ENCODE measurements at regions not wholly inside any gene's neighbourhood (a gene's known extent, or its start where the extent isn't known, plus 50 kb on each side); places are given as distances from the start of the nearest gene placed in this dataset.

DNA sequence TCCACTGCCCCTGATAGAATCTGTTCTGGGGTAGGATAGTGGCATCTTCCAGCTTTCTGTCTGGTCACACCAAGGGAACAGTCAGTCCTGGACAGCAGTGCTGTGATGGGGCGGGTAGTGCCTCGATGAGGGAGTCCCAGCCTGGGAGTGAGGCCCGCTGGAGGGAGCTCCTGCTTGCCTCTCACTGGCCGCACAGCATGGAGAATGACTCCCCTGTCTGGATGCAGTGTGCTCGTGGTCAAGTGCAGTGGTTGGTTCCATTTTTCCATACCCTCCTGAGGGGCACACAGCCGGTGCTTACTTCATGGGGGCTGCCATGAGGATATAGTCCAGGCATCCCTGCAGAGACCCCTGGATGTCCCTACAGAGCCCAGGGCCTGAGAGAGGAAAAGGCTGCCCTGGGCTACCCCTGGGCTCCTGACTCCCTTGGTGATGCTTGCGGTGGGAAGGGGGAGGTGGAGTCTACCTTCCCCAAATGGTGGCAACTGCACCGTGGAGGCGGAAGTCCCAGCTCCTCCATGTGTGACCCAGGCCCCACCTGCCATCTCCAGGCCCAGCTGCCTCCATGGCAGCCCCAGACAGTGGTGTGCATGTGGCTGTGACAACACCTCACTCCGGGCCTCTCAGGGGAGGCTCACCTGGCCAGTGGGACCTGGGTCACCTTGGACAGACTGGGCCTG, 212.5 kb downstream of the GLI2 start:
- no peak for DNase-seq (ENCODE audit: extremely low read depth, low read depth)

DNA sequence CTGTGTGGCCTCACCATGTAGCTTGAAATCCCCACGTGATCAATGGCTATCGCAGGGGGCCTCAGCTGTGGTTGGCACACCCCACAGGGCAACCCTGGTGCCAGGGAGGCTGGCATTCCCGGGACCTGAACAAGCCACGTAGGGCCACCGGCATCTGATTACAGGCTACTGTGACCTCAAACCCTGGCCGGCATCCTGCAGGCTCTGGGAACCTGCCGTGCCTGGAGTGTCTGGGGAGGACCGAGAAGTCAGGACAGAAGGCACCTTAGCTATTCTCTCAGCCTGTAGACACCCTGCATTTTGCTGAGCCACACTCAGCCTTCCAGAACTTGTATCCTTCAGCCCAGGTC, 213.0 kb downstream of the GLI2 start:
- DNase-seq (ENCODE audit: extremely low read depth, low read depth), result no peak

DNA sequence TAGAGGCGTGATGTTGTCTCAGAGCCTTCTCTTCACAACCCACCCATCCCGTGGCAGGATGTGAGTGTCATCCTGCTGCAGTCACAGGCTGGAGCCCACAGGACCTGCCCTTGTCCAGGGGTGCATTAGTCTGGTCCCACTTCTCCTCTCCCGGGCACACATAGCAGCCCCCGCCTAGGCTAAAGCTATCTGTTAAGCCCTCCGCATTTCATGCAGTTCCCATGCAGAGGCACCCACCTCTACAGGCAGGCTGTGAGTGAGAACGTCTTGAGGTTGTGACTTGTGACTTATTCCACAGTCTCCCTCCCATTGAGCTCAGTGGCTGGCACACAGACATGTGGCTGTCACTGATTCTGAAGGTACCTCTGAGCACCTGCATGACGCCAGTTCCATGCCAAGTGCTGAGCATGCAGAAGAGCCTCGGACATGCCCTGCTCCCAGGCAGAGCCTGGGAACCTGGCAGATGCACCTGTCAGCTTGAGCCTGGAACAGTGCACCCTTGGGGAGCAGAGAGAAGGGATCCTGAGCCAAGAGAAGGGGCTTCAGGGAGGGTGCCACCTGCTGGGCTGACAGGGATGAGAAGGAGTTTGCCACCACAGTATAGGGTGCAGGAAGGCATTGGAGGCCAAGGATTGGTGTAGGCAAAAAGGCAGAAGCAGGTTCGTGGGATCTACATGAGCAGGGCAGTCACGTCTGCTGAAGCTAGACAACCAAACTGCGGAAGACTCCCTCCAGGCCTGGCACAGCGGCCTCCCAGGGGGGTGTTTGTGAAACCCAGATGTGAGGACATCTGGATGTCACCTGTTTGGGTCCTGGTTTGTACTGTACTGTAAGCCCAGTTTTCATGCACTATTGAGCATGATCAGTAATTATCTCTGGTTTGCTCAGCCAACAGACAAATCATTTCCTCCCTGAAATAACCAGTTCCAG, 213.6 kb downstream of the GLI2 start:
- no peak for DNase-seq (ENCODE audit: extremely low read depth, low read depth)

DNA sequence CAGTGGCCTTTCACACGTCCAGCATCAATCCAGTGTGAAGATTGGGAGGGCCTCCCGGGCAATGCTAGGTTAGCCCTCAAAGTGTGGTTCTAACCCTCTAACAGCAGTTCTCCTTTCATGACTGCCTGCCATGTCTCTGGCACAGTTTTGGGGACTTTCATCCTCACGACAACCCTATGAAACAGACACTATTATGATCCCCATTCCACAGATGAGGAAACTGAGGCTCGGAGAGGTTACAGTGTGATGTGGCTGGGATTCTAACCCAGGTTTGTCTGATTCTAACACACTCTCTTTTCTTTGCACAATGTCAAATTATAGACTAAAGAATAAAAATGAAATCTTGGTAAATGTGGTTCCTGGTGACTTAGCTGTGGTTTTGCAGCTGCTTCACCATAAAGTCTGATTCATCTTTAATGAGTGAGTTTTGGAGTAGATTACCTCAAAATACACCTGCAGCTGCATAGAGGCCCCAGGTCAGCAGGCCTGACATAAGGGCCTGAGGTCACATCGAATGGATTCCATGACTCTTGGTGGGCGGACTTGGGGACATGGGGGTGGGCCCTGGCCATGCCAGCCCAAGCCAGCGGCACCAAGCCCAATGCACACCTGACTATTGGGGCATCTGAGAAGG, 214.4 kb downstream of the GLI2 start:
- DNase-seq (ENCODE audit: extremely low read depth, low read depth), result no peak

DNA sequence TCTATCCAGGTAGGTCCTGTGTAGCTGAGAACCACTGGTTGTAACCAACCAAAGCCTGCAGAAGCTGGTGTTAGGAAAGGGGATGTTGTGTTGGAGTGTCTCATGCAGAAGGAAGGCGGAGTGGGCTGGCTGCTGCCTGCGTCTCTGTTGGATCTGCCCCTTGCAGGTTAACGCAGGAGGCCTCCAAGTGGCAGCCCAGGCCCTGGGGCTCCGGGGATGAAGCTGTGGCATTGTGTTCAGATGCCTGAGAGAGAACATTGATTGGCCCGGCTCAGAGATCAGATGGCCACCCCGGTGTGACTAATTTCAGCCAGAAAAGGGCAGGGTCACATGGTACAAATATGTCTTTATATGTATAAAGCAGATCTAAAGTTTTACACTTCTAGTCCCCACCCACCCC, 216.0 kb downstream of the GLI2 start:
- DNase-seq (ENCODE audit: extremely low read depth, low read depth), result no peak

DNA sequence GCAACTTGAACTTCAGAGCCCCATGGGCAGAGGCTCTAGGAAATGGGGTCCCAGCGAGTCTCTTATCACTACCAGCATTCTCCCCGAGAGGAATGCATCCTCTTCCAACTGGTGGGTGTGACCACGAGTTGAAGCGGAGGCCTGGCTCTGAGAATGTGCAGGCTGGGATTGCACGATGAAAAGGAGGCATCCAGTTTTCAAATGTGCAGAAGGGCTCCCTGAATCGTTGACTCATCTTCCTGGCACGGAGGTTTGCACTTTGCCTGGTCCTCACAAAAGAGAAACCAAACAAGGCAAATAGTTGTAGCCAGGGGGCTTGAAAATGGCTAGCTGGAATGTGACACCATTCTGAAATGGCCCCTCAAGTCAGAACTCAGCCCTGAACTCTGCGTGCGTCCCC, 216.7 kb downstream of the GLI2 start:
- no peak for DNase-seq (ENCODE audit: extremely low read depth, low read depth)

DNA sequence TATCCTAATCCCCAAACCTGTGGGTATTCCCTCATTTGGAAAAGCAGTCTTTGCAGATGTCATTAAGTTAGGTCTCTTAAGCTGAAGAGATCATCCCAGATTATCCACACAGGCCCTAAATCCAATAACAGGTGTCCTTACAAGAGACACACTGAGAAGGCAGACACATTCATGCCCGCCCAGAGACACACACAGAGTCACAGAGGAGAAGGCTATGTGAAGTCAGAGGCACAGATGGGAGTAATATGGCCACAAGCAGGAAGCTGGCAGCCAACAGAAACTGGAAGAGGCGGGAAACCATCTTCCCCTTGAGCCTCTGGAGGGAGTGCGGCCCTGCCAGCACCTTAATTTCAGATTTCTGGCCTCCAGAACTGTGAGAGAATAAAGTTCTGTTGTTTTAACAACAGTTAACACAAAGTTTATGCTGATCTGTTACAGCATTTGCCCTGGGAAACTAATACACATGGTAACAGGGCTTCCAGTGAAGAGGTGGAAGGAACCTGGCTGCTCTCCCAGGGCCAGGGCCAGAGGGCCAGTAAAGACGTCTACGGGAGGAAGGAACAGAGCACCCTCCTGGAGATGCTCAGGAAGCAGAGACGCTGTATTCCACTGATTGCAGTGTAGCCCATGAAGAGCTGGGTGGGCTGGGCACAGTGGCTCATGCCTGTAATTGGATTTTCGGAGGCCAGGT, 217.5 kb downstream of the GLI2 start:
- no peak for DNase-seq (ENCODE audit: extremely low read depth, low read depth)

DNA sequence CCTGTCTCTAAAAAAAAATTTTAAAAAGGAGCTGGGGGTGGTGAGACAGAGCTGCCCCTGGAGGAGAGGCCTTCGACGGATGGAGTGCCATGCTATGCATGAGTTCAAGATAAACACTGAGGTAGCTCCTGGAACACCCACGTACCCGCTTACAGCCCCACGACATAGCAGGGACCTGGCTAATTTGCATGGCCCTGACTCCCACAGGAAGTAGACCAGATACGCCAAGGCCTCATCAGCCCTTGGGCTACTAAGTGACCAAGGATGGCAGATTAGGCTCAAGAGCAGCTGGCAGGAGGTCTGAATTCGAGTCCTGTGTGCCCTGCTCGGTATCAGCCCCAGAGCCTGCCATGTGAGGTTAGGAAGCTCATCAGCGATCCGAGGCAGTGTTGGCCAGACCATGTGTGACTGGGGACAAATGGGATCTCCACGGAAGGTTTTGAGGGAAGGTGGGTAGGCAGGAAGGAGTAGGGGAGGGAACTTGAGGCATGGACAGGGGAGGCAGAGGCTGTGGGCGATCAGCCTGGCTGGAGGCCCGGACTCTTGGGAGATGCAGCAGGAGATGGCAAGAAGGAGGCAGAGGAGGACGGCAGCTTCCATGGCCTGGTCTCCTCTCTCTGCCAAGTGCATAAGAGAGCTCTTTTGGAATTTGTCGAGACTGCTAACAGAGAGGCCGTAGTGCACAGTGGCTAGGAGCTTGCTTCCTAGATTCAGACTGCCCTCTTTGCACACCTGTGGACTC, 218.3 kb downstream of the GLI2 start:
- no peak for DNase-seq (ENCODE audit: extremely low read depth, low read depth)

DNA sequence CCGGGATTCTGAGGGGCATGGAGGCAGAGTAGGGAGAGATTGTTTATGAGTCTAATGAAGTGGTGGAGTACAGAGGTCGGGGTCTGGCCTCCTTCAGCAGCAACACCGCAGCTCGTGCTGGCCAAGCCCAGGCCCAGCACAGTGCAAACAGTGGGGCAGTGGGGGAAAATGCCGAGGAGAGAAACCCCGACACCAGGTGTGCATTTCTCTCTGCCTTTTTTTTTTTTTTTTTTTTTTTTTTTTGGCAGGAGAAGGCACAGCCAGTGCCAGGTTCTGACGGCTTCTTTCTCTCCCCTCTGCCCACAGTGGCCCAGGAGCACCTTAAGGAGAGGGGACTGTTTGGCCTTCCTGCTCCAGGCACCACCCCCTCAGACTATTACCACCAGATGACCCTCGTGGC, 219.3 kb downstream of the GLI2 start:
- no peak for DNase-seq (ENCODE audit: extremely low read depth, low read depth)

DNA sequence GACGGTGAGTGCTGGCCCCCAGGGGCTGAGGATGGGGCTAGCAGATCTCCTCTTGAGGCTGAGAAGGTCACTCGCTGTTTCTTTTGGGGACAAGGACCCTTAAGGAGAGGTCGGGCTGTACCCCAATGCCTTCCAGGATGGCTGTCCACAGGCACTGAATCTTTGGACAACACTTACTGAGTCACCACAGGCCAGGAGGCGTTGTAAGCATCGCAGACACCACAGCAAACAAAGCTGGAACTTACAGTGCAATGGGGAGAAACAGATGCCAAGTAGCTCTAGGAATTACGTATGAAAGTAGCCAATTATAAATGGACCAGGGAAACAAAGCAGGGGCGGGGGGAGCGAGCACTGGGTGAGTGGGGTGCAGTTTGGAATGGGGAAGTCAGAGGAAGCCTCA, 219.8 kb downstream of the GLI2 start:
- DNase-seq (ENCODE audit: extremely low read depth, low read depth), result no peak

DNA sequence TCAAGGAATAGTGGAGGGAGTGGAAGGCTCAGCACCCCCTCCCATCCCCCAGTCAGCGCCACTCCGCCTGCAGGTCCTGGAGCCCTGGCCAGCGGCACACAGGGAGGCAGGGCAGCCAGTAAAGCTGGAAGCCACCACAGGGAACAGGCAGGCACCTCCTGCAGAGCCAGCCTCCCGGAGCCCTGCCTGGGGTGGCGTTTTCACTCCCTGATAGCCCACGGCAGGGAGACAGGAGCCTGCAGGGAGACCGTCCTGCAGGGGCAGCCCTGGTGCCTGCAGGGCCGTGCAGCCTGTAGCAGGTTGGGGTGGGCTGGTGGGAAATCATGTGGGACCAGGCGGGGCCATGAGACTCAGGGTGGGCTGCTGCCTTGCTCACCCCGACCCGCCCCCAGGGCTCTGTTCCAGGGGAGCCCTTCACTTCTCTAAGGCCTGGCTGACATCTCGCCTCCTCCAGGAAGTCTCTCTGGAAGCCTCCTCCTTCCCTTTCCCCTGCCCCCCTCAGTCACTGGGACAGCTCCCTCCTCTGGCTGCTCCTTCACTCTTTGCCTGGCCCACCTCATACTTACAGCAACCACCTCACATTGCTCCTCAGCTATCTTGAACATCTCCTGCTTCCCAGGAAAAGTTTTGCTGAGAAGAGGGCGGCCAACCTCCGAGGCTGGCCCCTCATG, 221.0 kb downstream of the GLI2 start:
- no peak for DNase-seq (ENCODE audit: extremely low read depth, low read depth)

DNA sequence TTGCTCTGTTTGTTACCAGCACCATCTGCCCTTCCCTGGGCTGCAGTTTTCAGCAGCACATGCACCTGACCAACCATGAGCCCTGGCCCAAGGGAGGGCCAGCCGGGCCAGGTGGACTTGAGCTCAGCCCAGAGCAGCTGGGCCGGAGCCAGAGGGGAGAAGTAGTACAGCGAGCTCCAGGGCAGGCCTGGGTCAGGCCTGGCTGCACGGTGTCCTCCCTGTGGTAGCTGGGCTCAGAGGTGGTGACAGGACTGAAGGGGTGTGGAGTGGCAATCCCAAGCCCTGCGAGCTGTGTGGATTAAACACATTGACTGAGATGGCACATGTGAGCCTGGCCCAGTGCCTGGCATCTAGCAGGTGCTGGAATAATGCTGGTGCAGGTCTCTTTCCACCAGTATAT, 222.2 kb downstream of the GLI2 start:
- DNase-seq (ENCODE audit: extremely low read depth, low read depth), result no peak

DNA sequence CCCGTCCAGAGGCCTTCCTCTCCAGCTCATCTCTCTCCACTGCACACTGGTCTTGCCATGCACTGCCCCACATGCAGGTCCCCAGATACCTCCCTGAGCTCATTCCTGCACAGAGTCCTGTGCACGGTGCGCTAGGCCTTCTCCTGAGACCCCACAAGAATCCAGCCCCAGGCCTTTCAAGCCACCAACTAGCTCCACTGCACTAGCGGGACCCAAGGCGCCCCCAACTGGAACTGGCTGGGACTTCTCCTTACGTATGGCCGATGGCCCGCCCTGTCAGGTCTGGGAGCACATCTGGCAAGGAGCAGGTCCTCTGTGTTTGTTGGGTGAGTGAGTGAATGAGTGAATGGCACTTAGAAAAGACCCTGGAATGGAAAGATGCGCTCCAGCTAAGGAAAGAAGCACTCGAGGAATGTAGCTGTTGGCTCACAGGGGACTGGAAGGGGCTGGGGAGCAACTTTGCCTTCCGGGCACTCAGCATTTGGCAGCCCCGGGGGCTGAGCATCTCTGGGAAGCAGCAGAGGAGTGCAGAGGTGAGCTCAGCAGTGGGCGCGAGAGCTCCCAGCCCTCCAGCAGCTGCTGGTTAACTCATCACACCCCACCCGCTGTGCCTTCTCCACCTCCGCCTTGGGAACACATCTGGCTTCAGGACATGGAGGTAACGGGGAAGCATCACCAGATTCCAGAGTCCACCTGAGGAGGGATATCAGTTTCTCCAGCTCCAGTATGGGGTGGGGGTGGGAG, 223.1 kb downstream of the GLI2 start:
- no peak for DNase-seq (ENCODE audit: extremely low read depth, low read depth)

DNA sequence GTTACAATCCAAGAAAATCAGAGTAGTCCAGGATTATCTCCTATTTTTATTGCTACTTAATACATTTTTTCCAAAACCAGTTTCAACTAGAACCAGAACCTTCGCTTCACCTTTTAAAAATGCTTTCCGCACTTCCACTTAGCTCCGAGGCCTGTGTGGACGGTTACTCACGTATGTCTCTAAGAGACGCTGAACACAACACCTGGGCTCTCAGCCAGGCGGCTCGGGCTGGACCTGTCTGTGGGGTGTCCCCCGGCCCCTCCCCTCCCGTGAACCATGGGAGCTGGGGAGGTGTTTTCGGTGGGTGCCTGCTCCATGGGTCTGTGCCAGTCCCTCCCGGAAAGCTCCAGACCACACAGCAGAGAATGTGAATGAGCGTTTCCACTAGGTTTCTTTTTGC, 223.8 kb downstream of the GLI2 start:
- no peak for DNase-seq (ENCODE audit: extremely low read depth, low read depth)

DNA sequence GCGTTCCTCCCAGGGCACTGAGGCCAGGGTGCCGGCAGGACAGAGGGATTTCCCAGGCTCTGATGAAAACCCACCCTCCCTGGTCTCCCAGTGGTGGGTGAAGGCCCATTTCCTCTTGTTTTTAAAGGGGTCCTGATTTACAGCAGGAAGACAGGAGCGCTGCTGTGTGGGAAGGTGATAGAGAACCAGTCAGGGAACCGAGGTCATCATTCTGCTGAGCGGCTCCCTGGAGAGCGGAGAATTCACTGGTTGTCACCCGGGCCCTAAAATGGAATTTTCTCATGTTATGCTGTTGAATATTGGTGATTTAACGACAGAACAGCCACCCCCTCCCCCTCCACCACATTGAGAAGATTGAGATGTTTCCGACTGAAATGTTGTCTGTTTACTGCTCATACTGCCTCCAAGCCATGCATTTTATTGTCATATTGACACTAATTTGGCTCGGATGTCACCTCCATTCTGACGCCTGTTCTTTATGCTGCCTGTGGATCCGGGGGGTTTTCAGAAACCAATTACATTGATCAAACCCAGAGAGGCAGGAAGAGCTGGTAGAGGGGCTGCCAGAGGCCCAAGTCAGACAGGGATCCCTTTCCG, 225.2 kb downstream of the GLI2 start:
- DNase-seq (ENCODE audit: extremely low read depth, low read depth), result no peak

DNA sequence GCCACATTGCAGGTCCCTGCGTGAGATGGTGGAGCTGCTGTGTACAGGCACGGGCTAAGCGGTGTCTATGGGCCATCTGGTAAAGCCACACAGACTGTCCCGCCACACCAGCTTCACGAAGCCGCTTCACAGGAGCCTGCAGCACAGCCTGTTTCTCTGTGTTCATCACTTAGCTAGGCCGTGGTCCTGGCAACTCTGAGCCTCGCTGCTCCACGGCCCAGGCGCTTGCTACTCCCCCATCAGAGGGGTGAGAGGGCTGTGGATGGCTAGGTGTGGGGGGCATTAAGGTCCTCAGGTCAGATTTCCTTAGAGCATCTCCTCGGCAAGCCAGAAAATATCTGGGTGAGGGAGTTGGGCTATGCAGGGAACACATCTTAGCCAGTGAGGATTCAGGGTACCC, 225.7 kb downstream of the GLI2 start:
- no peak for DNase-seq (ENCODE audit: extremely low read depth, low read depth)

DNA sequence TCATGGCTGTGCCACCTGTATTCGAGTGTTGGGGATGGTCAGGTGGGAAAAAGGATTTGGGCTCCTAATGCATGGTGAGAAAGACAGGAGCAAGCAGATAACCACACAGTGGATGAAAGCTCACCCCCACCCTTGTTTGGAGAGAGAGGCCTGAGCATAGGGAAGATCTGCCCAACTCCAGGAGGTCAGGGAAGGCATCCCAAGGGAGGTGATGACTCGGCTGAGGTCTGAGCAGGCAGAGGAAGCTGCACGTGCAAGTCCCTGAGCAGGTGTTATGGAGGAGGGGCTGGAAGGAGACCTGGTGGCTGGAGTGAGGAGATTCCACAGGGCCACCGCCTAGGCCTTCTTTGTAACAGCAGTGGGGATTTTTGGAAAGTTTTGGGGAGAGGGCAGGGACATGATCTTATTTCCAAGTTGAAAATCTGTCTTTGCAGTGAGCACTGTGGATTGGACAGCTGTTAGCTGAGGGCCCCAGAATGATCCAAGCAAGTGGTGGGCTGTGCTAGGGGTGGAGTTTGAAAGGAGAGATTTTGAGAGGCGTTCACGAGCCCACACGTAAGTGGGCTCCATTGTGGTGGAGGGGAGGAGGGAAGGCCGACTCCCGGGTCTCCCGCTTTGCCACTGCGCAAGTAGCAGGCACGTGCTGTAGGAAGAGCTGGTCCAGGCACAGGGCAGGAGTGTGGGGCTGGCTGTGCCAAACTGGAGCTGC, 228.5 kb downstream of the GLI2 start:
- no peak for DNase-seq (ENCODE audit: extremely low read depth, low read depth)

DNA sequence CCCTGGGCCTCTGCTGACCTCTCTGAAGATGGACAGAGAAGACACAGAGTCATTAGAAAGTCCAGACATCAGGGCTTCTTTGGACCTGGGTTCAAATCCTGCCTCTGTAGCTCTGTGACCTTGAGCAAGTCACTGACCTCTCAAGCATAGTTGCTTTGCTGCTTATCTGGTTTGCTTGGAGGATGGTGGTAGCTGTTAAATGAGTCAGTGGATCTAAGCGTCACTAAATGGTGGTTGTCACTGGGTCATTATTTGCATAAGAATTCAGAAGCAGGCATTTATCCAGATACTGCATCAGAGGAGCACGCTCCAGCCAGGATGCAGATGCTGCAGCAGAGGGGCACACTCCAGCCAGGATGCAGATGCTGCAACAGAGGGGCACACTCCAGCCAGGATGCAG, 229.2 kb downstream of the GLI2 start:
- DNase-seq (ENCODE audit: extremely low read depth, low read depth), result no peak
